K562 (cell line): ENCODE measurements at regions not wholly inside any gene's neighbourhood (a gene's known extent, or its start where the extent isn't known, plus 50 kb on each side); places are given as distances from the start of the nearest gene placed in this dataset.

Experiments
- ATAC-seq: fragments of 200-7000 bp; cut with Tn5 transposase; 3 replicates; pipeline ENCODE4 v1.9.1; 2020; ENCODE audit warnings: moderate library complexity
- BruUV-seq: library from RNA; stranded (reverse); fragments of 400-500 nt; replicated peaks from 2 replicates; lab custom pipeline; 2021; lab: Mats Ljungman, UMichigan
- CTCF ChIA-PET: fragments of 300-600 bp; formaldehyde crosslinking; extraction: SDS; loops from one replicate; lab custom pipeline; 2021; ENCODE audit warnings: low intra/inter-chr PET ratio; lab: Yijun Ruan, JAX
- POLR2A ChIA-PET: fragments of 300-600, 350-650 bp; sonication (Branson Sonifier 250); formaldehyde crosslinking; extraction: SDS; loops from one replicate; lab custom pipeline; 2021; ENCODE audit warnings: antibody characterized with exemption, inconsistent platforms; lab: Yijun Ruan, JAX
- DNase-seq, 4 experiments: peaks; one replicate each; pipeline versions ENCODE4 v3.0.0 to v3.0.0-alpha.2; 2011 to 2018; ENCODE audit warnings: low spot score in 3 of 4, mixed read lengths in 3 of 4; ENCODE audit errors: extremely low read depth in 1 of 4
- FAIRE-seq: peaks from 2 replicates; lab custom pipeline; 2011; peaks lifted over from hg19 to GRCh38; lab: Jason Lieb, UNC
- H2AFZ ChIP-seq: 2 replicates; pipeline ENCODE4 v1.6.0; 2011; ENCODE audit warnings: low read depth, low read length, control low read depth, inconsistent platforms
- H3K27ac ChIP-seq: fragments of 200-600 bp; 3 replicates; pipeline ENCODE4 v1.8.0; 2011; ENCODE audit warnings: low read depth, mild to moderate bottlenecking, control low read depth, inconsistent platforms, low read length, moderate library complexity, mixed read lengths; ENCODE audit errors: extremely low read depth
- H3K27me3 ChIP-seq, 2 experiments: fragments of 300-600 bp in 1 of 2; 2 replicates in 1 of 2; 3 replicates in 1 of 2; pipeline versions ENCODE4 v1.6.0 to v1.8.0; 2011; ENCODE audit warnings: inconsistent platforms in 2 of 2, low read length in 2 of 2, mild to moderate bottlenecking in 1 of 2, mixed read lengths in 1 of 2, moderate library complexity in 1 of 2; ENCODE audit not compliant: control insufficient read depth in 2 of 2, insufficient read depth in 2 of 2
- H3K36me3 ChIP-seq: fragments of 300-600 bp; 3 replicates; pipeline ENCODE4 v1.8.0; 2011; ENCODE audit warnings: mild to moderate bottlenecking, low read length, inconsistent platforms; ENCODE audit not compliant: control insufficient read depth, insufficient read depth
- H3K4me1 ChIP-seq, 2 experiments: fragments of 200-600 bp in 1 of 2; replicated peaks in 1 of 2; 2 replicates in 1 of 2; 3 replicates in 1 of 2; pipeline versions ENCODE4 v1.5.1 to v1.8.0; 2011; ENCODE audit warnings: inconsistent platforms in 2 of 2, low read length in 2 of 2, mild to moderate bottlenecking in 1 of 2, mixed read lengths in 1 of 2, moderate library complexity in 1 of 2; ENCODE audit not compliant: control insufficient read depth in 2 of 2, insufficient read depth in 2 of 2
- H3K4me2 ChIP-seq: 2 replicates; pipeline ENCODE4 v1.6.1; 2011; ENCODE audit warnings: low read length, control low read depth, inconsistent platforms, mixed read lengths; ENCODE audit not compliant: insufficient read depth
- H3K4me3 ChIP-seq: fragments of 200-600 bp; sonication (generic), shearing (Covaris generic); 2 replicates; pipeline ENCODE4 v1.5.1; 2016; ENCODE audit warnings: control low read depth, inconsistent platforms
- H3K79me2 ChIP-seq: fragments of 200-600 bp; 3 replicates; pipeline ENCODE4 v1.8.0; 2011; ENCODE audit warnings: low read length, inconsistent platforms; ENCODE audit not compliant: control insufficient read depth, insufficient read depth
- H3K9ac ChIP-seq, 2 experiments: 2 replicates each; pipeline versions ENCODE4 v1.6.0 to v1.6.1; 2011; ENCODE audit warnings: low read depth in 2 of 2, low read length in 2 of 2, control low read depth in 1 of 2, inconsistent platforms in 1 of 2, mild to moderate bottlenecking in 1 of 2, mixed read lengths in 1 of 2; ENCODE audit not compliant: insufficient read depth in 1 of 2
- H3K9me1 ChIP-seq: one replicate; pipeline ENCODE4 v1.6.0; 2011; ENCODE audit warnings: inconsistent platforms, mild to moderate bottlenecking, low read length, moderate library complexity; ENCODE audit not compliant: control insufficient read depth, insufficient read depth
- H3K9me3 ChIP-seq: replicated peaks from 2 replicates; pipeline ENCODE4 v1.5.1; 2011; ENCODE audit warnings: low read depth, low read length, inconsistent platforms; ENCODE audit not compliant: control insufficient read depth, insufficient read depth
- H4K20me1 ChIP-seq: replicated peaks from 2 replicates; pipeline ENCODE4 v1.6.1; 2011; ENCODE audit warnings: low read length, inconsistent platforms, mixed read lengths; ENCODE audit not compliant: control insufficient read depth, insufficient read depth
- ATF7 ChIP-seq: fragments of 450-650 bp; IDR thresholded peaks from 2 replicates; pipeline ENCODE4 v1.7.1; 2014; ENCODE audit warnings: mild to moderate bottlenecking, moderate library complexity
- ESRRA ChIP-seq: fragments of 450-650 bp; IDR thresholded peaks from 2 replicates; pipeline ENCODE4 v1.6.1; 2014; ENCODE audit warnings: low read depth, mild to moderate bottlenecking, moderate library complexity, borderline replicate concordance
- HIVEP1 ChIP-seq: fragments of 250-450 bp; sonication (Bioruptor Pico); IDR thresholded peaks from 2 replicates; pipeline ENCODE4 v1.4.0; 2020; ENCODE audit warnings: mild to moderate bottlenecking
- NFE2 ChIP-seq: IDR thresholded peaks from 2 replicates; pipeline ENCODE4 v1.6.1; 2014; ENCODE audit warnings: antibody characterized with exemption, low read depth
- SRSF3 ChIP-seq: fragments of 200-400 bp; formaldehyde crosslinking; IDR thresholded peaks from 2 replicates; pipeline ENCODE4 v1.6.1; 2016; ENCODE audit warnings: mild to moderate bottlenecking, low read length, moderate library complexity; ENCODE audit not compliant: insufficient read depth
- TCF3 ChIP-seq: sonication (generic); formaldehyde crosslinking; IDR thresholded peaks from 2 replicates; pipeline ENCODE4 v1.4.0; 2020; ENCODE audit warnings: mild to moderate bottlenecking, missing genetic modification reagents
- TOE1 ChIP-seq, 2 experiments: fragments of 450-650 bp in 1 of 2; sonication (generic) in 1 of 2; formaldehyde crosslinking in 1 of 2; IDR thresholded peaks; 2 replicates each; pipeline versions ENCODE4 v1.7.1 to v1.8.0; 2016 to 2022; ENCODE audit warnings: borderline replicate concordance in 2 of 2, mild to moderate bottlenecking in 2 of 2, antibody characterized with exemption in 1 of 2, inconsistent platforms in 1 of 2, low read depth in 1 of 2, missing genetic modification reagents in 1 of 2, moderate library complexity in 1 of 2
- ZBTB7A ChIP-seq: IDR thresholded peaks from 2 replicates; pipeline ENCODE4 v1.6.1; 2011; ENCODE audit warnings: low read depth, mild to moderate bottlenecking, low read length, moderate library complexity, borderline replicate concordance; ENCODE audit not compliant: control insufficient read depth
- ZNF3 ChIP-seq: fragments of 250-450 bp; sonication (Bioruptor Pico); IDR thresholded peaks from 2 replicates; pipeline ENCODE4 v1.5.0; 2021; ENCODE audit warnings: mild to moderate bottlenecking, moderate library complexity
- WGBS: fragments of 100-300 bp; shearing (Covaris generic); methylation state at CpG from one replicate; pipeline ENCODE4 v1.1.6; 2016; ENCODE audit warnings: low coverage, mixed read lengths; ENCODE audit not compliant: insufficient coverage; ENCODE audit errors: missing lambda C conversion rate; 5-methylcytosine and 5-hydroxymethylcytosine counted together
- in situ Hi-C: fragments of 300-500 bp; cut with MboI; formaldehyde crosslinking; loops from 4 replicates; pipeline ENCODE4 v1.15.0; 2018; ENCODE audit warnings: inconsistent platforms, mixed read lengths
- intact Hi-C: fragments of 100-400 bp; cut with micrococcal nuclease; formaldehyde crosslinking; loops from 2 replicates; pipeline ENCODE4 v1.14.2; 2022
- TF ChIP-seq, protein P1 (sequence below): fragments of 450-650 bp; IDR thresholded peaks from 2 replicates; pipeline ENCODE4 v1.6.1; 2016; ENCODE audit warnings: low read depth, mild to moderate bottlenecking, moderate library complexity
- TF ChIP-seq, protein P2 (sequence below), 3 experiments: IDR thresholded peaks in 2 of 3; conservative IDR thresholded peaks in 1 of 3; 2 replicates each; pipeline ENCODE4 v1.5.1; 2011 to 2012; ENCODE audit warnings: low read length in 3 of 3, mild to moderate bottlenecking in 3 of 3, control low read depth in 2 of 3, improper control_type of control experiment in 1 of 3, inconsistent platforms in 1 of 3, low read depth in 1 of 3, mixed read lengths in 1 of 3, moderate library complexity in 1 of 3; ENCODE audit not compliant: insufficient read depth in 2 of 3
- TF ChIP-seq, protein P3 (sequence below): fragments of 450-650 bp; IDR thresholded peaks from one replicate; pipeline ENCODE4 v1.6.1; 2018; ENCODE audit warnings: mild to moderate bottlenecking, moderate library complexity; ENCODE audit not compliant: partially characterized antibody

DNA sequence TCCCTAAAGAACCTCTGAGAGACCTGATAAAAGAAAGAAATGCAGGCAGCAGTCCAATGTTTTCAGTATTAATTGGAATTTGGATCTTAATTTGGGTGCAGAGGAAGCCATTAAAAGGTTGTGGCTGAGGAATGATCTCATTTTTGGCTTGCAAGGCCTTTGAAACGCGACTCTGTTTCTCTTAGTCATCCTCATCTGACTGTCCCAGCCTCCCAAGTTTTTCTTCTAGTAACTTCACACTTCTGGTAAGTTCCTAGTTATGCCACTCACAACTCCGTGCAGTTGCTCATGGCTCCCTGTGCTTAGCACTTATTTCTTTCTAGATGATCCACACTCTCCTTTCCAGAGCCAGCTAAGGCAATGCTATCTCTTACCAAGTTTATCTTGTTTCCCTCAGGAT lies 147.4 kb upstream of the USP24 start (continued):
- peak; percentile 43; the same call in 1 of the 2 replicates for TF ChIP-seq NFE2
- TF ChIP-seq, protein P1, sequence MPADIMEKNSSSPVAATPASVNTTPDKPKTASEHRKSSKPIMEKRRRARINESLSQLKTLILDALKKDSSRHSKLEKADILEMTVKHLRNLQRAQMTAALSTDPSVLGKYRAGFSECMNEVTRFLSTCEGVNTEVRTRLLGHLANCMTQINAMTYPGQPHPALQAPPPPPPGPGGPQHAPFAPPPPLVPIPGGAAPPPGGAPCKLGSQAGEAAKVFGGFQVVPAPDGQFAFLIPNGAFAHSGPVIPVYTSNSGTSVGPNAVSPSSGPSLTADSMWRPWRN: no peak
- TF ChIP-seq TOE1 (IDR thresholded peaks at IDR 0.05; ENCODE audit: borderline replicate concordance): no peak
- no peak for TF ChIP-seq TOE1 (CRISPR knock-in tag; IDR thresholded peaks at IDR 0.05; ENCODE audit: borderline replicate concordance, low read depth)
- TF ChIP-seq ATF7: peak; percentile 30; the same call in 1 of the 2 replicates
- TF ChIP-seq ESRRA: no peak

DNA sequence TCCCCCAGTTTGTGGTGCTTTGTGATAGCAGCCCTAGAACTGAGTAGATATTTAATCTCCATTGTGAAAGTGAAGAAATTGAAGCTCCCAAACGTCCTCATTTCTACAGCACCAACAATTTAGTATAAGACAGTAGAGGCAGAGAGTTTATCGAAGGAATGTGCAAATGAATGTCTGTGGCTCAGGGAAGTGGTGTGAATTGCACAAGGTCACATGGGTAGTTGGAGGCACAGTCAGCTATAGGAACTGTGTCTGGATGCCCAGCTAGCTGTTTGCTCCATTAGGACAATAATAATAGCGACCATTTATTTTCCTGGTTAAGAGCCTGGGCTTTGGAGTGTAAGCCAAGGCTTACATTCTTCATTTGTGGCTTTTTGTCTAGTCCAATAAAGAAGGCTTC lies 144.4 kb upstream of the USP24 start:
- no peak overlapping the region for H3K9ac ChIP-seq
- H3K27ac ChIP-seq: no peak overlapping the region
- TF ChIP-seq ZBTB7A: no peak
- no peak for TF ChIP-seq TCF3 (CRISPR knock-in tag)
- TF ChIP-seq ZNF3 (CRISPR knock-in tag): no peak
- no peak for TF ChIP-seq HIVEP1
- TF ChIP-seq, protein P2, sequence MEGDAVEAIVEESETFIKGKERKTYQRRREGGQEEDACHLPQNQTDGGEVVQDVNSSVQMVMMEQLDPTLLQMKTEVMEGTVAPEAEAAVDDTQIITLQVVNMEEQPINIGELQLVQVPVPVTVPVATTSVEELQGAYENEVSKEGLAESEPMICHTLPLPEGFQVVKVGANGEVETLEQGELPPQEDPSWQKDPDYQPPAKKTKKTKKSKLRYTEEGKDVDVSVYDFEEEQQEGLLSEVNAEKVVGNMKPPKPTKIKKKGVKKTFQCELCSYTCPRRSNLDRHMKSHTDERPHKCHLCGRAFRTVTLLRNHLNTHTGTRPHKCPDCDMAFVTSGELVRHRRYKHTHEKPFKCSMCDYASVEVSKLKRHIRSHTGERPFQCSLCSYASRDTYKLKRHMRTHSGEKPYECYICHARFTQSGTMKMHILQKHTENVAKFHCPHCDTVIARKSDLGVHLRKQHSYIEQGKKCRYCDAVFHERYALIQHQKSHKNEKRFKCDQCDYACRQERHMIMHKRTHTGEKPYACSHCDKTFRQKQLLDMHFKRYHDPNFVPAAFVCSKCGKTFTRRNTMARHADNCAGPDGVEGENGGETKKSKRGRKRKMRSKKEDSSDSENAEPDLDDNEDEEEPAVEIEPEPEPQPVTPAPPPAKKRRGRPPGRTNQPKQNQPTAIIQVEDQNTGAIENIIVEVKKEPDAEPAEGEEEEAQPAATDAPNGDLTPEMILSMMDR (IDR thresholded peaks at IDR 0.05 in 2 of 3, conservative IDR thresholded peaks at IDR 0.05 in 1 of 3; ENCODE audit: insufficient read depth in 2 of 3, low read depth in 1 of 3, low read length in 3 of 3): no peak
- no peak for TF ChIP-seq SRSF3
- TF ChIP-seq, protein P3, sequence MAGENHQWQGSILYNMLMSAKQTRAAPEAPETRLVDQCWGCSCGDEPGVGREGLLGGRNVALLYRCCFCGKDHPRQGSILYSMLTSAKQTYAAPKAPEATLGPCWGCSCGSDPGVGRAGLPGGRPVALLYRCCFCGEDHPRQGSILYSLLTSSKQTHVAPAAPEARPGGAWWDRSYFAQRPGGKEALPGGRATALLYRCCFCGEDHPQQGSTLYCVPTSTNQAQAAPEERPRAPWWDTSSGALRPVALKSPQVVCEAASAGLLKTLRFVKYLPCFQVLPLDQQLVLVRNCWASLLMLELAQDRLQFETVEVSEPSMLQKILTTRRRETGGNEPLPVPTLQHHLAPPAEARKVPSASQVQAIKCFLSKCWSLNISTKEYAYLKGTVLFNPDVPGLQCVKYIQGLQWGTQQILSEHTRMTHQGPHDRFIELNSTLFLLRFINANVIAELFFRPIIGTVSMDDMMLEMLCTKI: no peak
- TF ChIP-seq, all 486 proteins: peak for 0
- ChIA-PET CTCF (no interaction called here), POLR2A (no interaction called here)
- Histone ChIP-seq H3K79me2 (no peaks in the 10 kb centered on the region), H3K27me3 (peaks cover 2 to 6% of the 10 kb centered on the region in 2 experiments; a peak in 2 of 5 replicates), H2AFZ (no peak overlapping the region), H3K9me3 (no peaks in the 10 kb centered on the region), H3K4me1 (no peaks in the 10 kb centered on the region), H3K36me3 (no peaks in the 10 kb centered on the region), H3K9me1 (no peaks in the 10 kb centered on the region), H3K4me3 (no peak overlapping the region), H4K20me1 (no peaks in the 10 kb centered on the region), H3K4me2 (no peak overlapping the region)
- DNase-seq: no peak
- in situ Hi-C loops: no loop called here
- no peak for ATAC-seq
- BruUV-seq: no TSS peak
- intact Hi-C loops: no loop called here
- no peak for FAIRE-seq
- 0% methylated on average over 3 of the region's 3 CpGs for WGBS
